HL-60 (cell line): ENCODE measurements at regions not wholly inside any gene's neighbourhood (a gene's known extent, or its start where the extent isn't known, plus 50 kb on each side); places are given as distances from the start of the nearest gene placed in this dataset.

Experiments
- CTCF ChIP-seq: IDR thresholded peaks from one replicate; pipeline ENCODE4 v1.5.1; 2011; ENCODE audit warnings: low read length, control low read depth, inconsistent platforms; ENCODE audit not compliant: insufficient read depth
- POLR2AphosphoS5 ChIP-seq: IDR thresholded peaks from 2 replicates; pipeline ENCODE4 v1.6.1; 2012; ENCODE audit warnings: low read depth
- REST ChIP-seq: IDR thresholded peaks from 2 replicates; pipeline ENCODE4 v1.6.1; 2012; ENCODE audit warnings: low read depth; ENCODE audit not compliant: insufficient replicate concordance
- SPI1 ChIP-seq: IDR thresholded peaks from 2 replicates; pipeline ENCODE4 v1.6.1; 2012; ENCODE audit warnings: low read depth, mild to moderate bottlenecking, borderline replicate concordance

DNA sequence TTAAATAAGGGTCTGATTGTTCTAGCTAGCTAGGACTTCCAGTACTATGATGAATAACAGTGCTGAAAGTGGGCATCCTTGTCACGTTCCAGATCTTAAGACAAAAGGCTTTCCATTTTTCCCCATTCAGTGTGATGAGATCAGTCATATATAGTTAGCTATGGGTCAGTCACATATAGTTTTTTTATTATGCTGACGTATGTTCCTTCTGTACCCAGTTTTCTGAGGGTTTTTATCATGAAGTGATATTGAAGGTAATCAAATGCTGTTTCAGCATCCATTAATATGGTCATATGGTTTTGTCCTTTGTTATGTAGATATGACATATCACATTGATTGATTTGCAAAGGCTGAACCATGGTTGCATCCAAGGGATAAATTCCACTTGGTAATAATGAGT is 800.1 kb upstream of the FBXO33 start:
- TF ChIP-seq CTCF, result no peak
- no peak for TF ChIP-seq REST
- TF ChIP-seq POLR2AphosphoS5, result no peak
- no peak for TF ChIP-seq SPI1
